Hematopoietic multipotent progenitor cell treated with erythropoietin and hydrocortisone succinate and interleukin-3 and kit ligand, for 15 days (in vitro differentiated cells): ENCODE measurements at regions not wholly inside any gene's neighbourhood (a gene's known extent, or its start where the extent isn't known, plus 50 kb on each side); places are given as distances from the start of the nearest gene placed in this dataset.
"Not testable (repeated sequence)": the region's sequence is repeated elsewhere in the genome, so short reads cannot be mapped to it uniquely, and the experiment has no call there.

ENCODE experiments used
- DNase-seq: peaks from one replicate; pipeline ENCODE4 v3.0.0-alpha.2; 2015; ENCODE audit warnings: low spot score

DNA sequence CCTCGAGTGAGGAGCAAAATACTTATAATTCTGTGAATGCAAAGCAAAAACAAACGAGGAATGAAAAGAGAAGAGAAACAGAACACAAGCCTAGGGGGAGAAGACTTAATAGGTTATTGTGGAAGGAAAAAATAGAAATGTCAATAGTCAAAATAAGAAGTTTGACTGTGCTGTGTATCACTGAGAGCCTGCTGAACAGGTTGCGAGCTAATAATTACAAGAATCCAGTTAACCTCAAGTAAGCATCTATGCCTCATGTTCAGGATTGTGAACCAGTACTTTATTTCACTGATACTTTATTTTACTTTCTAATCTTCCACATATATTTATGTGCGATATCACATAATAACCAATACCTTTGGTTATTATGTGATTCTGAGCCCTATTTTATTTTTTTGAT lies 316.7 kb downstream of the OTUD1 start:
- no peak for DNase-seq

DNA sequence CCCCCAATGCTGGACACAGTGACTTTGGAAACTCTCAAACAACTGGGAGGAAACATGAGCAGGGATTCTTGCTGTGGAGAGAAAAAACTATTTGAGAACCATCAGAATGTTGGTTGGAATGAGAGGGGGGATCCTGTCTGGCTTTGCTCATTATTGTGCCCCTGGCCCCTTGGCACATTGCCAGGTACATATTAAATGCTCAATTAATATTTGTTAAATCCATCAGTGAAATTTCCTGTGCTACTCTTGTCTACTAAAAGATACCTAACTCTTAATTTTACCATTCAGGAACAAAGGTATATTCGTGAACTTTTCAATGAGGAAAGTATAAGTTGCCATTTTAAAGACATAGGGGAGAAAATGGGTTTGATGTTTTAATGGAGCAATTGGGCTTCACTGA lies 329.4 kb downstream of the OTUD1 start:
- no peak for DNase-seq

DNA sequence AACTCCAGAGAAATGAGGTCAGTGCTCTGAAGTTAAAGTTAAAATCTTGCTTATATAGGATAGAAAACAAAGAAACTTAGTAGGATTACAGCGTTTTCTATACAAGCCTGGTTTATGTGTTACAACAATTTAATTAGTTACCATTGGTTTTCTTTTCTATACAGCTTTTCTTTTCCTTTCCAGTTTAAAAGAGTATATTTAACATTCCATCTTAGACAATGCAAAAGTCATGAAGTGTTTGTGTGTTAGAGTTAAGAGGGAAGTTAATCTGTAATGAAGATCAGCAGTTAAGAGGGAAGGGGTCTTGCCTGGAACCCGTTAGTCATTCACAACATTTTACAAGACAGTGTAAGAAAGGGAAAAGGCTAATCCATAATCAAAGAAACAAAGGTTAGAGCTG lies 338.3 kb downstream of the OTUD1 start:
- no peak for DNase-seq

DNA sequence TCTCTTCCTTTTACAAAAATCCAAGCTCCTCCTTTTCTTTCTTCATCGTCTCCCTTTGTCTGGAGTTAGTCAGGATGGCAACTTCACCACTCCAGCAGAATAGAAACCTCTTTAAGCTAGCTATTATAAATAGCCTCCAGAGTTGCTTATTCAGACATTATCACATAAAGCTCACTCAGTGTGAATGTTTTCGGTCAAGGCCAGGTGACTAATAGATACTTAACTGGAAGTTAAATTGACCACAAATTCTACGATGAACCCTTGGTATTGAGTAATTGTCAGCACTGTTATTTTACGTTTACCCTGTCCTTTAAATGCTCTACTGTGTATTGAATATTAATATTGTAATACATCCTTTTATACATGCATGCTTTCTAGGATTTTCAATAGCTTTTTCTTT lies 340.4 kb downstream of the OTUD1 start:
- no peak for DNase-seq

DNA sequence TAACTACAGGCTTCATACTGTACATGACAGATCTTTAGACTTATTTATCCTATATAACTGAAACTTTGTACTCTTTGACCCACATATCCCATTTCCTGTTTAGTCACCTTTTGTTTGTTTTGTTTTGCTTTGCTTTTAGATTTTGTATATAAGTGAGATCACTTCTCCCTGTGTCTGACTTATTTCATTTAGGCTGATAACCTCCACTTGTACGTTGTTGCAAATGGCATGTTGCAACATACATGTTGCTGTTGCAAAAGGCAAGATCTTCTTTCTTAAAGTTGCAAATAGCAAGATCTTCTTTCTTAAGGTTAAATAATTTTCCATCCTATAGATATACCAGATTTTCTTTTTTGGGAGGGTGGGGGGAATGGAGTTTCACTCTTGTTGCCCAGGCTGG lies 341.5 kb downstream of the OTUD1 start:
- DNase-seq = no peak

DNA sequence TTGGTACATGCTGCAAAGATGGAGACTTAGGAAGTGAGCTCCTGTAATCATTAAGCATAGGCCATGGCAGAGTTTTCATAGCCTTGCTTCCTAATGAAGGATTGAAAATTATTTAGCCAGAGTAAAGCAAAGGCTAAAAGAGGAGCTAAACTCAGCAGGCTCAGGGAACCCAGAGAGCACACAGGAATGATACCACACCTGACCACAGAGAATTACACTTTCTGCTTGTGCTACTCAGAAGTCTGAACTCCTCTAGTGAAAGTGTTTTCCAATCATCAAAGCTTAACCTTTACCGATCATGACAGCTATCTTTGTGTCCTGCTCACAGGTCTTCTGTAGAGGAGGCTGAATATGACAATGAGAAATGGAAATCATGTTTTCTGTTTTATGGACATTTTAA lies 347.7 kb downstream of the OTUD1 start:
- DNase-seq = no peak

DNA sequence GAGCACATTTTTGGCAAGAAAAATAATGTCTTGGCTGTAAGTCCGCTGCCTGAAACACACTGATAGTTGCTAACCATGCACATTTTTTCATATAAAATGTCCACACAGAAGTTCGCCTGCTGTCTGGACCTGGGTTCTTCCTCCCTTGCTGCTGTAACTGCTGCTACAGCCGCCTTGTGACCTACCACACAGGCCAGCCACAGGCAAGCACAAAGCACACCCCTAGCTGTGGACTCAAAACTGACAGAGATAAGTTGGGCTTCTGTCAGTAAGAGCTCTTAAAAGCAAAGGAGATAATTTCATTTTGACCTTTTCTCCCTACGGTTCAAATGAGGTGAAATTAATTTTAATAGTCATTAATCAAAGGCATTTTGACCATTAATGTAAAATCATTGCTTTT lies 354.7 kb downstream of the OTUD1 start:
- no peak for DNase-seq

DNA sequence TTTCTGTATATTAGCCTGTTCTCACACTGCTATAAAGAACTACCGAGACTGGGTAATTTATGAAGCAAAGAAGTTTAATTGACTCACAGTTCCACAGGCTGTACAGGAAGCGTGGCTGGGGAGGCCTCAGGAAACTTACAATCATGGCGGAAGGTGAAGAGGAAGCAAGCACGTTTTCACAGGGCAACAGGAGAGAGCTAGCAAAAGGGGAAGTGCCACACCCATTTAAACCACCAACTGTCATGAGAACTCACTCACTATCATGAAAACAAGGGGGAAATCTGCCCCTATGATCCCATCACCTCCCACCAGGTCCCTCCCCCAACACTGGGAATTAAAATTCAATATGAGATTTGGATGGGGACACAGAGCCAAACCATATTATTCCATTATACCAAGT lies 358.6 kb downstream of the OTUD1 start:
- DNase-seq = not testable (repeated sequence)

DNA sequence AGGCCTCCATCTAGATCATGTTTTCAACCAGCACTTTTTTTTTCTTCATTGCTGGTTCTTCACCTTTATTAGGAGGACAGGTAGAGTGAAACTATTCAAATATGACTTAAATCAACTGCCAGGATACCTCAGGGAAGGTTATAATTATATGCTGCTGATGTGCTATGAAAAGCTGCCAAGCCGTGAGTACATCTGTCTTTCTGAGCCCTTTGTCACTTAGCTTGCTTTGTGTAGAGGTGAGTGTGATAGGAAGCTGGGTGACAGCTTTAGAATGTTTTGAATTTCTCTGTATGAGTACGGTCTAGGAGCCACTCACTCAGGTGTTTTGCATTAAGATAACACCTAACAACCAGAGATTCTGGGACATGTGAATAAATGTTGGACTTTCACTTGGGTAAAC lies 365.2 kb downstream of the OTUD1 start:
- no peak for DNase-seq

DNA sequence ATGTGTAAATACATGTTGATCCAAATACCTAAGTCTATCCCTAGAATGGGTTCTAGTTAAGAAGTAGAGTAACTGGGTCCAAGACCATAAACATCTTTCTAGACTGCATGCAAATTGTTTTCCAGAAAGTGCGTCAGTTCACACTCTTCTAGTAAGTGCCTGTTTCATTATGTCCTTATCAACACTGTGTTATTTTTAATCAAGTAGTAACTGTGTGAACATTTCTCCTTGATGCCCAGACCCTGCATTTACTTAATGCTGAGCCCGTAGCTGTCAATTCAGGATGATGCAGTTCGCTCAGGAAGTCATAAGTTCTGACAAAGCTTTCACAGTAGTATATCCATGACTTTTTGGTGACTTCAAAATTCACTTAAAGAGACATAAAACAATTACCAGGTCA lies 374.8 kb downstream of the OTUD1 start:
- no peak for DNase-seq

DNA sequence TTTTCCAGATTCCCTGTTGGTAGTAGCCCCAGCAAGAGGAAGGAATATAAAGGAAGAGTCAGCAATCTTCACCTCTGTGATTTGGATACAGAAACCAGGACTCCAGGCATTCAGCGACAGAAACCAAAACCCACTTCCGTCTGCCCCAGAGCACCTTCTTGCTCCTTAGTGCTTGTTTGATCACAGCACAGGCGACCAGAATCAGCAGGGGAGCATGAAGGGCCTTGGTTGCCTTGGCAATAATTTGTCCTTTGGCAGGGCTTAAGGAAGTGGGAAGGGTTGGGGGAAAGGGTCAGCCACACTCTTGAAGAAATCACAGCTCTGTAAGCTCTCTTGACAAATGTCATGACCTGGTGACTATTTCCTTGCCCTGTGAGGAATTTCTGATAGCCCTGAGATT lies 379.6 kb downstream of the OTUD1 start:
- DNase-seq = no peak

DNA sequence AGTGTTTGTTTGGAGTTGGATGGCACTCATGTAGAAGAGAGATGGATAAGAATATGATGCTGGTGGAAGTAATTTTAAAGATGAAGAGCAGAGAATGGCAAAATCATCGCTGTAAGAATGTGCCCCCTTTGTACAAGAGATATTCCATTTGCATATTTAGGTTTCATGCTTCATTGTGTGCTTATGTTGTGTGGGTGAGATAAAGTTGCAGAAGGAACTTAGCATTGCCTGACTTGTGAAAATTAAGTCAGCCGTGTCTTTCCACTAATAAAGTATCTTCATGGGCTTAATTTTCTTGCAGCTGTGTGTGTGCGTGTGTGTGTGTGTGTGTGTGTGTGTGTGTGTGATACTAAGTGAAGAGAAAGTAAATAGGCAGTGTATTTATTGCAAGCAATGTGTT lies 381.9 kb downstream of the OTUD1 start:
- DNase-seq = no peak

DNA sequence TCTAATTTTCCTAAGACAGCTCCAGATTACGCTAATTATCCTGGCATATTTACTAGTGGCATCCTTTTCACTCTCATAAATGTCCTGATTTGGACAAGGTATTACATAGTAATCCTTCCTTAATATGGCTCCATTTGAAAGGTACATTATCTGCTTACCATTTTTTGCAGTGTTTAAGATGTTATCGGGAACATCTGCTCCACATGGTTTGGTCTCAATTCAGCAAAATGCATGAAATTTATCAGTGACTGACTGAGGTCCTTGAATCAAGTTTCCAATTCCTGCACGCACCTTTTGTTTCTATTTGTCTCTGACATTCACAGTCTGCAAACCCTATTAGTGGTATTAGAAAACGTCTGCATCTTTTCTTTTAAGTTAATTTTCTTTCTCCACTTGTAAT lies 384.1 kb upstream of the KIAA1217 start:
- no peak for DNase-seq

DNA sequence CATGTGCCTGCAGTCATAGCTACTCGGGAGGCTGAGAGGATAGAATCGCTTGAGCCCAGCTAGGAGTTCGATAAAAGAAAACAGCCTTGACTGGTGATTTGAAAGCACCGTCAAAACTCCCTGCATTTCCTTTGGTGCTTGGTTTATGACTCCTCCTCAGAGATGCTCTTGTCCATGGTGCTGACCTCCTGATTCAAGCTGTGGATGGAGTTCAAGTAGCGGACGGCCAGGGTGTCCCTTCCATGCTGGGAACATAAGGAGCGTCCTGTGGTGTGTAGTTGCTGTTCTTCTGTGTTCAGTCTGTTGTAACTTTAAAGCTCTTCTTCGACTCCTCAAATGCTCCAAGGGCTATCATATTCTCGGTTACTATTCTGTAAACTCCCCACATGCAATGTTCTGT lies 382.5 kb upstream of the KIAA1217 start:
- no peak for DNase-seq

DNA sequence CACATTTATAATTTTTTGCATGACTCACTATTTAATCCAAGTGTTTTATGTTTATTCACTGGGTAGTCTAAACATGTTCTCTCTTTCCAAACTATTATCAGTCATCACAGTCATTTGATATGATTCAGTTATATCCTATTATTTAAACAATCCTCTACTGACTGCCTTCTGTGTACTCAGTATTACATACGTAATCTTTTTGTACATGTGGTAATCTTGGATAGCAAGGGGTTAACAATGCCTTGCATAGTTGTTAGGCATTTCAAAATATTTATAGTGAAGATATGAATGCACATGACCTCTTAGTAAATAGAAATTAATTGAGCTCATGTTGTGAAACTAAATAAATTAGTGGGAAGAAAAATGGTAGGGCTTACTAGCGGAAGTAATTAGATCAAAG lies 379.4 kb upstream of the KIAA1217 start:
- DNase-seq = no peak

DNA sequence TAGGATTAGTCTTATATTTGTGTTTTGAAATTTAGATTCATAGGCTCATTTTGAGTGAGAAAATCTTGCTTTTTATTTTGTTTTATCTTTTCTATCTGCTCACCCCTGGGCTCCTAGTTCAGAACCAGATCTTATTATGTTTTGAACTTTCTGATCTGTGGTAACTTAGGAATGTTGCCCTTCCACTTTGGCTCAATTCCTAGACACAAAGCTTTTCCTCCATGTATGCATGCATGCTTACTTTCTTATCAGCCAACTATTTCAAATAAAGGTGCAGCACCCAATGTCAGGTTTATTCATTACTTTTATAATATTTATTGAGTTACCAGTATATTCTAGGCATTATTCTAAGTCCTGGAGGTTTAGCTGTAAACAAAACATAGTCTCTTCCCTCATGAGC lies 374.8 kb upstream of the KIAA1217 start:
- DNase-seq = no peak

DNA sequence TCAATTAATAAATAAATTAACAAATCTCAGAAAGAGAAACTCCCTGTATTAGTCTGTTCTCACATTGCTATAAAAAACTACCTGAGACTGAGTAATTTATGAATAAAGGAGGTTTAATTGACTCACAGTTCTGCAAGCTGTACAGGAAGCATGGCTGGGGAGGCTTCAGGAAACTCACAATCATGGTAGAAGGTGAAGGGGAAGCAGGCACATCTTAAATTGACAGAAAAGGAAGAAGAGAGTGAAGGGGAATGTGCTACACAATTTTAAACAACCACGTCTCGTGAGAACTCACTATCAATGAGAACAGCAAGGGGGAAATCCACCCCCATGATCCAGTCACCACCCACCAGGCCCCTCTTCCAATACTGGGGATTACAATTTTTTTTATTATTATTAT lies 358.3 kb upstream of the KIAA1217 start:
- DNase-seq = no peak

DNA sequence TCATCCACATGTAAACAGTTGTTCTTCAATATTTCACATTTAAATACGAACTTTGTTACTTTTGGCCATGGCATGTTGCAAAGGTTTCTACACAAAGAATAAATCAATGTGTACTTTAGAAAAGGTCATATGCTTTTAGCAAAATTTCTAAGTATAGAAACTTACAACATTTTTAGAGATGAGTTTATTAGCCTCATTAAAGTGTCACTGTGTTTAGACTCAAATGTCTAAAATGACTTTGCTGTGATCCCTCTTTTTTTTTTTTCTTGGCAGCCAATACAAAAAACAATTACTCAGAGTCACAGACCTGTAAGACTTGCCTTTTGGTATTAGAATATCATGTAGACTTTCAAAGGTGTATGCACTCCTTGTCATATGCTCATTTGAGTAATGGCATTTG lies 349.3 kb upstream of the KIAA1217 start:
- no peak for DNase-seq

DNA sequence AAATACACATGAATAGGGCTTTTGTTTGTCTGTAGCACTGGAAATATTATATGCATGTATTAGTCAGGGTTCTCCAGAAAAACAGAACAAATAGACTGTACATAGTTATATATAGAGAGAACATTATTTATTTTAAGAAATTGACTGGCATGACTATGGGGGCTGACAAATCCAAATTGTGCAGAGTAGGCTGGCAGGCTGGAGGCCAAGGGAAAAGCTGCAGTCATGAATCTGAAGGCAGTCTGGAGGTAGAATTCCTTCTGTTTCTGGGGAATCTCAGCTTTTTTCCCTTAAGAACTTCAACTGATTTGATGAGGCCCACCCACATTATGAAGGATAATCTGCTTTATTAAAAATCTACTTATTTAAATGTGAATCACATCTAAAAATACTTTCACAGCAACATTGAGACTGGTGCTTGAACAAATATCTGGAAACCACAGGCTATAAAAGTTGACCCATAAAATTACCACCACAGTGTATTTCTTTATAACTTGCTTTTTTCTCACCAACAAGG lies 344.2 kb upstream of the KIAA1217 start:
- DNase-seq = no peak

DNA sequence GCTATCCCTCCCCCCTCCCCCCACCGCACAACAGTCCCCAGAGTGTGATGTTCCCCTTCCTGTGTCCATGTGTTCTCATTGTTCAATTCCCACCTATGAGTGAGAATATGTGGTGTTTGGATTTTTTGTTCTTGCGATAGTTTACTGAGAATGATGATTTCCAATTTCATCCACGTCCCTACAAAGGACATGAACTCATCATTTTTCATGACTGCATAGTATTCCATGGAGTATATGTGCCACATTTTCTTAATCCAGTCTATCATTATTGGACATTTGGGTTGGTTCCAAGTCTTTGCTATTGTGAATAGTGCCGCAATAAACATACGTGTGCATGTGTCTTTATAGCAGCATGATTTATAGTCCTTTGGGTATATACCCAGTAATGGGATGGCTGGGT lies 342.0 kb upstream of the KIAA1217 start:
- DNase-seq = not testable (repeated sequence)

DNA sequence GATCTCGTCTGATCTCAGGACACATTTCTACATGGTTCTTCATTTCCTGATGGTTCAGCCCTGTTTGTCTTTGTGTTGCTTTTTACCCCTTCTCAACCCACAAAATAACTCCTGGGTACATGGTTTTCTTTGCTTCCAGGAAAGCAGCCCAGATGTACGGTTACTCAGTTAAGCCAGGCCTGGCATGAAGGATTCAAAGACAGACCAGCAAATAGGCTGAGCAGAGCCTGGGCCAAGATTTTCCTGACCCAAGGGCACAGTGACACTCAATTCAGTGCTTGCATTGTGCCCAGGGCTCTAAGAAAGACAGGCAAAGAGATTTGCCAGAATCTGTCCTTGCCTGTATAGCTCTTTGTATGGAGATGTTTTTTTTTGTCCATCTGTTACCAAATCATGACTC lies 340.8 kb upstream of the KIAA1217 start:
- DNase-seq = no peak

DNA sequence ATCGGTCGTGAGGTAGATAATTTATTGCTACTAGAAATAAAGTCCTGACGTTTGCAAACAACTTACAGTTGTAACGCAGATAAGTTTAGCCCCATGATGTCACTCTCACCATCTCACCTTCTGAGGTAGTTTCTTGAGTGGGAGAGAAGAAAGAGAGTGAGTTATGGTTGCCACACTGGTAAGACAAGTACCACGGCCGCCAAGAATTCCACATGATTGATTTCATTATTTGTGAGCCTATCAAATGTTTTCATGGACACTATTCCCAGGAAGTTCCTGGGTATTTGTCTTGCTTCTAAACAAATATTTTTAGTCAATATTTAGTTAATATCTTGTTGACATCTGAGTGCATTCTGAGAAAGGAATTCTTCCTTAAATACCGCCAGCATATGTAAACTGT lies 339.4 kb upstream of the KIAA1217 start:
- no peak for DNase-seq

DNA sequence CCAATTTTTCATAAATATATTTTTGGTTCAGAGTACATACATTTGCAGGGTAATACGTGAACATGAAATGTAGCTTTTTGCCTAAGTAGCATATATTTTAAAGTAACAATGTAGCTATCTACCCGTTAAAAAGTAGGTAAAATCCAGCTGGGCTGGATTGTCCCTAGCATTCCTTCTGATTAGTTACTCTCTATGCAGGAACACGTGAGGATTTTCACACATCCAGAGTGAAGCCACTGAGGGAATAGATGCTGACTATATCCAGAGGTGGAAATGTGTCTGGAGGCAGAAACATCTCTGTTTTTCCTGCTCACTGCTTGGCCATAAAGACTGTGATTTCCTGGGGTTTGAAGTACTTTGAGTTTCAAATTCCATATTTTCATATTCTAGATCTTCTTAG lies 338.9 kb upstream of the KIAA1217 start:
- no peak for DNase-seq

DNA sequence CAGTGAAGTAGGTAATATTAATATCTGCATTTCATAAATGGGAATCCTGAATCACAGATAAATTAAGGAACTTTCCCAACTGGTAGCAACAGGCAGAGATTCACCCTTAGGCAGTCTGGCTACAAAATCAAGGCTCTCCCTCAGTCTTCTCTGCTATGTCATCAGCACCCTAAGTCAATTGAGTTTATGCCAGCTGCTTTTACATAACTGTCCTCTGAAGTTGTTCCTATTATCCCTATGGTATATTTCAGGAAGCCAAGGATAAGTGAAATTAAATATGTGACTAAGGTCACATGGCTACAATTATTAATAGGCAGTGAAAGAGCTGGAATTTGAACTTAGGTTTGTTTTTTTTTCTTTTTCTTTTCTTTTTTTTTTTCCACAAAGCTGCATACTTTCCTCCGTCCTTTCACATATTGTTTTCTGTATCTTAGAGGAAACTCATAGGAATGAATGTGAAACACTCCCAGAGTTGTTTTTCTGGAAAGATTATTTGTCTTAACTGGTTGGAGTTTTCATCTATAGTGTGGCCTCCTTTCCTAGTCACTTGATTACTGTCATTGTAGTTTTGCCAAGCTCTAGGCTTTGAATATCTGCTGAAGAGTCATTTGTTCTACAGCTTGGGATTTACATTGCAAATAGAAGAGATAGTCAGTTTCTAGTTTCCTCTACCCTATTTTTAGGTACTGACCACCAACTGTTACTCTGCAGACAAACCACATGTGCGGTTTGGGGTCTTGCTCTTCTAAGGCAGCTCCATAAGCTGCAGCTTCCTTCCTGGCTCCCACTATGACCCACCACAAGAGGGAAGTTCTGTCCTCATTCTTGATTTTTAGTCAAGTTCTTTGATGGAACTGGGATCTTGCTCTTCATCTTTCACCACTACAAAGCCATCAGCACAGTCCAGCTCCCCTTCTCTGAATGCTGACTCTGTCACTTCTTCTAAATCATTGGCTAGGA lies 338.0 kb upstream of the KIAA1217 start:
- no peak for DNase-seq
